ENCODE measurements at regions not wholly inside any gene's neighbourhood (a gene's known extent, or its start where the extent isn't known, plus 50 kb on each side); places are given as distances from the start of the nearest gene placed in this dataset.

DNA sequence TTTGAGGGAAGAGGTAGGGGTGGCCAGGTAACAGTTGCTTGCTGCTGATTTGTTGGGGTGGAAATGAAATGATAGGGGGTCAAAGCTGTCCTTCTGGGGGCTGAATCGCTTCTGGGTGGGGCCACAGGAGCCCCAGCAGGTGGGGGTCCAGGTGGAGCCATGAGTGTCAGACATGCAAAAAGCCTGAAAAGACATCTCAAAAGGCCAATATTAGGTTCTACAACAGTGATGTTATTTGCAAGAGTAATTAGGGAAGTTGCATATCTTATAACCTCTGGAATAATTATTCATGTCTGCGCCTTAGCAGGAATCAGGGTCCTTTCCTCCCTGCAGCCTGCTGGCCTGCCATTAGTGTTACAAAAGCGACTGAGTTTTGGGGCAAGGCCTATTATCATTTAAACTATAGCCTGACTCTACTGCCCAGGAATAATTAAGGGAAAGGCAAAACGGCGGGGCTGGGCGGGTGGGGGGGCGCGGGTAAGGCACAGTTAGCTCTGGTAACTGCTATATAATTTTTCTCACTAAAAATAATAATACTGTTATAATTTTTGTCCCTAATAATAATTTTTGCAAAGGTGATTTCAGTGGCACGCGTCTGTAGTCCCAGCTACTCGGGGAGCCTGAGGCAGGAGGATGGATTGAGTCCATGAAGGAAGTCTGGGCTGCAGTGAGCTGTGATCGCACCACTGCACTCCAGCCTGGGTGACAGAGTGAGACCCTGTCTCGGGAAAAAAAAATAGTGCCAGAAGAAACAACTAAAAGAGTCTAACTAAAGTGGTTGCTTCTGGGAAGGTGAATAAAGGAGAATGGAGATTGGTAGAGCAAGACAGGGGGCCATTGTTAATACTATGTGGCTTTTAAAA, 145.7 kb downstream of the MAGEB17 start:
- TF ChIP-seq, protein P1, sequence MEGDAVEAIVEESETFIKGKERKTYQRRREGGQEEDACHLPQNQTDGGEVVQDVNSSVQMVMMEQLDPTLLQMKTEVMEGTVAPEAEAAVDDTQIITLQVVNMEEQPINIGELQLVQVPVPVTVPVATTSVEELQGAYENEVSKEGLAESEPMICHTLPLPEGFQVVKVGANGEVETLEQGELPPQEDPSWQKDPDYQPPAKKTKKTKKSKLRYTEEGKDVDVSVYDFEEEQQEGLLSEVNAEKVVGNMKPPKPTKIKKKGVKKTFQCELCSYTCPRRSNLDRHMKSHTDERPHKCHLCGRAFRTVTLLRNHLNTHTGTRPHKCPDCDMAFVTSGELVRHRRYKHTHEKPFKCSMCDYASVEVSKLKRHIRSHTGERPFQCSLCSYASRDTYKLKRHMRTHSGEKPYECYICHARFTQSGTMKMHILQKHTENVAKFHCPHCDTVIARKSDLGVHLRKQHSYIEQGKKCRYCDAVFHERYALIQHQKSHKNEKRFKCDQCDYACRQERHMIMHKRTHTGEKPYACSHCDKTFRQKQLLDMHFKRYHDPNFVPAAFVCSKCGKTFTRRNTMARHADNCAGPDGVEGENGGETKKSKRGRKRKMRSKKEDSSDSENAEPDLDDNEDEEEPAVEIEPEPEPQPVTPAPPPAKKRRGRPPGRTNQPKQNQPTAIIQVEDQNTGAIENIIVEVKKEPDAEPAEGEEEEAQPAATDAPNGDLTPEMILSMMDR (IDR thresholded peaks at IDR 0.05) = no peak
- no peak for TF ChIP-seq POLR2A (IDR thresholded peaks at IDR 0.05)

All from esophagus squamous epithelium (tissue), 4 donors.